GM12873 (cell line): ENCODE measurements at regions not wholly inside any gene's neighbourhood (a gene's known extent, or its start where the extent isn't known, plus 50 kb on each side); places are given as distances from the start of the nearest gene placed in this dataset.

Source experiments
- CTCF ChIP-seq: IDR thresholded peaks from 2 replicates; pipeline ENCODE4 v1.5.1; 2012; ENCODE audit warnings: low read depth, mild to moderate bottlenecking, moderate library complexity, low read length, control low read depth; ENCODE audit not compliant: insufficient read depth; ENCODE audit errors: missing control alignments

- TF ChIP-seq CTCF = no peak
Measured at GRCh38 chr5:29649321-29649720, 1544.2 kb upstream of the CDH6 start.

GRCh38 chr5:29642601-29643000, 1550.9 kb upstream of the CDH6 start:
- no peak for TF ChIP-seq CTCF

- TF ChIP-seq CTCF = no peak
Measured at GRCh38 chr5:29614206-29614605, 1579.3 kb upstream of the CDH6 start.

GRCh38 chr5:29588236-29588635, 1605.2 kb upstream of the CDH6 start:
- TF ChIP-seq CTCF = no peak

- TF ChIP-seq CTCF = no peak
Measured at GRCh38 chr5:29587832-29588231, 1605.7 kb upstream of the CDH6 start.

GRCh38 chr5:29568028-29568427, 1625.5 kb upstream of the CDH6 start:
- no peak for TF ChIP-seq CTCF

- no peak for TF ChIP-seq CTCF
Measured at GRCh38 chr5:29561564-29561963, 1631.9 kb upstream of the CDH6 start.

- no peak for TF ChIP-seq CTCF
Measured at GRCh38 chr5:29550523-29550922, 1643.0 kb upstream of the CDH6 start.
